ENCODE measurements at regions not wholly inside any gene's neighbourhood (a gene's known extent, or its start where the extent isn't known, plus 50 kb on each side); places are given as distances from the start of the nearest gene placed in this dataset.
A peak's percentile ranks its signal among the peaks of the same experiment; 100 is the strongest.

GRCh38 chr10:78363190-78363589, 329.5 kb downstream of the RPS24 start:
- TF ChIP-seq CTCF (IDR thresholded peaks at IDR 0.05; ENCODE audit: unreplicated experiment), result no peak
- Mint-ChIP-seq H3K36me3 (ENCODE audit: low read depth, unreplicated experiment) (no peaks in the 10 kb centered on the region), H3K27ac (ENCODE audit: unreplicated experiment) (peak overlapping the region; percentile 59), H3K4me3 (ENCODE audit: unreplicated experiment) (no peak overlapping the region), H3K9me3 (ENCODE audit: unreplicated experiment) (no peaks in the 10 kb centered on the region), H3K4me1 (ENCODE audit: unreplicated experiment) (peaks cover 23% of the 10 kb centered on the region), H3K27me3 (ENCODE audit: unreplicated experiment) (peaks cover 8% of the 10 kb centered on the region)
- DNase-seq (ENCODE audit: low spot score), result no peak

DNA sequence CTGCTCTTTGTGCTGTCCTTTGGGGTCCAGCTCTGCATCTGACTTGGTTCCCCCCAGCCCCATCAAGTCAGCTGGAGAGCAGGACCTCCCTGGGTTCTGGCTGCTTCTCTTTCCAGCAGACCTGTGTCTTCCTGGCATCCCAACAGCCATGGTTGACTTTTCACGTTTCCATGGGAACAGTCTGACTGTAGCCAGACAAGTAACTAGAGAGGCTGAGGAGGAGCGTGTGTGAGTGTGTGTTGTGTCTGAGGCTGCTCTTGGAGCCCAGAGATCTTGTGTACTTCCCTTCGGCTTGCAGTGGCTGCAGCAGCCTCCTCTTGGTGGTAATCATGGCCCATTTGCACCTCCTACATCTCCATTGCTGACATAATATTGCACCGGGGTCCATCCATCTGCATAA, 332.0 kb downstream of the RPS24 start:
- DNase-seq (ENCODE audit: low spot score), result no peak
- Mint-ChIP-seq H3K27me3 (ENCODE audit: unreplicated experiment) (peaks cover 8% of the 10 kb centered on the region), H3K36me3 (ENCODE audit: low read depth, unreplicated experiment) (no peaks in the 10 kb centered on the region), H3K4me3 (ENCODE audit: unreplicated experiment) (no peak overlapping the region), H3K27ac (ENCODE audit: unreplicated experiment) (peak overlapping the region; percentile 3), H3K9me3 (ENCODE audit: unreplicated experiment) (no peaks in the 10 kb centered on the region), H3K4me1 (ENCODE audit: unreplicated experiment) (peaks cover 25% of the 10 kb centered on the region)
- no peak for TF ChIP-seq CTCF (IDR thresholded peaks at IDR 0.05; ENCODE audit: unreplicated experiment)

GRCh38 chr10:78366663-78367411, 333.2 kb downstream of the RPS24 start:
- no peak for DNase-seq (ENCODE audit: low spot score)
- TF ChIP-seq CTCF (IDR thresholded peaks at IDR 0.05; ENCODE audit: unreplicated experiment), result no peak
- Mint-ChIP-seq H3K4me3 (ENCODE audit: unreplicated experiment) (no peak overlapping the region), H3K27ac (ENCODE audit: unreplicated experiment) (peak overlapping the region; percentile 27), H3K36me3 (ENCODE audit: low read depth, unreplicated experiment) (no peaks in the 10 kb centered on the region), H3K9me3 (ENCODE audit: unreplicated experiment) (no peaks in the 10 kb centered on the region), H3K4me1 (ENCODE audit: unreplicated experiment) (peaks cover 23% of the 10 kb centered on the region), H3K27me3 (ENCODE audit: unreplicated experiment) (peaks cover 8% of the 10 kb centered on the region)

GRCh38 chr10:78367751-78368150, 334.1 kb downstream of the RPS24 start:
- Mint-ChIP-seq H3K27me3 (ENCODE audit: unreplicated experiment) (peaks cover 8% of the 10 kb centered on the region), H3K36me3 (ENCODE audit: low read depth, unreplicated experiment) (no peaks in the 10 kb centered on the region), H3K9me3 (ENCODE audit: unreplicated experiment) (no peaks in the 10 kb centered on the region), H3K4me1 (ENCODE audit: unreplicated experiment) (peaks cover 13% of the 10 kb centered on the region), H3K4me3 (ENCODE audit: unreplicated experiment) (no peak overlapping the region), H3K27ac (ENCODE audit: unreplicated experiment) (no peak overlapping the region)
- no peak for TF ChIP-seq CTCF (IDR thresholded peaks at IDR 0.05; ENCODE audit: unreplicated experiment)
- no peak for DNase-seq (ENCODE audit: low spot score)

GRCh38 chr10:78371136-78371535, 337.5 kb downstream of the RPS24 start:
- TF ChIP-seq CTCF (IDR thresholded peaks at IDR 0.05; ENCODE audit: unreplicated experiment), result no peak
- H3K36me3 Mint-ChIP-seq (ENCODE audit: low read depth, unreplicated experiment), result no peaks in the 10 kb centered on the region
- no peaks in the 10 kb centered on the region for H3K9me3 Mint-ChIP-seq (ENCODE audit: unreplicated experiment)
- peaks cover 8% of the 10 kb centered on the region for H3K4me1 Mint-ChIP-seq (ENCODE audit: unreplicated experiment)
- no peak overlapping the region for H3K27ac Mint-ChIP-seq (ENCODE audit: unreplicated experiment)
- peaks cover 8% of the 10 kb centered on the region for H3K27me3 Mint-ChIP-seq (ENCODE audit: unreplicated experiment)
- H3K4me3 Mint-ChIP-seq (ENCODE audit: unreplicated experiment), result no peak overlapping the region
- no peak for DNase-seq (ENCODE audit: low spot score)
